OCI-LY3 (cell line): ENCODE measurements at regions not wholly inside any gene's neighbourhood (a gene's known extent, or its start where the extent isn't known, plus 50 kb on each side); places are given as distances from the start of the nearest gene placed in this dataset.

Experiments used
- H2AFZ ChIP-seq: fragments of 200-600, 300-600 bp; shearing (Covaris generic); 2 replicates; pipeline ENCODE4 v1.6.0; 2014; ENCODE audit warnings: antibody characterized with exemption, low read depth, low read length
- H3K27ac ChIP-seq: fragments of 200-600, 300-600 bp; sonication (generic); 2 replicates; pipeline ENCODE4 v1.5.1; 2014; ENCODE audit warnings: mild to moderate bottlenecking, low read length, moderate library complexity, mixed read lengths
- H3K27me3 ChIP-seq: fragments of 200-600, 300-600 bp; sonication (generic); 2 replicates; pipeline ENCODE4 v1.6.1; 2014; ENCODE audit warnings: low read depth, low read length, mixed read lengths
- H3K36me3 ChIP-seq: fragments of 200-600, 300-600 bp; sonication (generic); replicated peaks from 2 replicates; pipeline ENCODE3; 2014; ENCODE audit warnings: low read depth, low read length, mixed read lengths
- H3K4me1 ChIP-seq: fragments of 300-600, 200-600 bp; sonication (generic); 2 replicates; pipeline ENCODE4 v1.6.1; 2014; ENCODE audit warnings: low read length, mixed read lengths
- H3K4me2 ChIP-seq: fragments of 200-600, 300-600 bp; sonication (generic); 2 replicates; pipeline ENCODE4 v1.6.1; 2014; ENCODE audit warnings: low read length, mixed read lengths
- H3K4me3 ChIP-seq: fragments of 300-600, 200-600 bp; sonication (generic); 2 replicates; pipeline ENCODE4 v1.5.1; 2014; ENCODE audit warnings: antibody characterized with exemption, mild to moderate bottlenecking, low read length, moderate library complexity
- H3K79me2 ChIP-seq: fragments of 300-600, 200-600 bp; shearing (Covaris generic); 2 replicates; pipeline ENCODE4 v1.6.1; 2014; ENCODE audit warnings: mild to moderate bottlenecking, low read length, mixed read lengths
- H3K9ac ChIP-seq: fragments of 300-600, 200-600 bp; shearing (Covaris generic); 2 replicates; pipeline ENCODE4 v1.6.0; 2014; ENCODE audit warnings: mild to moderate bottlenecking, low read length, moderate library complexity
- H3K9me3 ChIP-seq: fragments of 200-600, 300-600 bp; shearing (Covaris generic); 2 replicates; pipeline ENCODE4 v1.6.1; 2014; ENCODE audit warnings: low read length, mixed read lengths; ENCODE audit not compliant: insufficient read depth
- H4K20me1 ChIP-seq: fragments of 200-600, 300-600 bp; sonication (generic); 2 replicates; pipeline ENCODE4 v1.6.1; 2016; ENCODE audit warnings: low read length, mixed read lengths; ENCODE audit not compliant: insufficient read depth
- EZH2phosphoT487 ChIP-seq: fragments of 200-600 bp; shearing (Covaris generic); IDR thresholded peaks from 2 replicates; pipeline ENCODE4 v1.6.1; 2018; ENCODE audit warnings: antibody characterized with exemption, mixed run types, low read depth
- TF ChIP-seq, protein P1 (sequence below): fragments of 200-600, 300-600 bp; sonication (generic); IDR thresholded peaks from 2 replicates; pipeline ENCODE4 v1.5.1; 2014; ENCODE audit warnings: antibody characterized with exemption, low read length, low read depth

DNA sequence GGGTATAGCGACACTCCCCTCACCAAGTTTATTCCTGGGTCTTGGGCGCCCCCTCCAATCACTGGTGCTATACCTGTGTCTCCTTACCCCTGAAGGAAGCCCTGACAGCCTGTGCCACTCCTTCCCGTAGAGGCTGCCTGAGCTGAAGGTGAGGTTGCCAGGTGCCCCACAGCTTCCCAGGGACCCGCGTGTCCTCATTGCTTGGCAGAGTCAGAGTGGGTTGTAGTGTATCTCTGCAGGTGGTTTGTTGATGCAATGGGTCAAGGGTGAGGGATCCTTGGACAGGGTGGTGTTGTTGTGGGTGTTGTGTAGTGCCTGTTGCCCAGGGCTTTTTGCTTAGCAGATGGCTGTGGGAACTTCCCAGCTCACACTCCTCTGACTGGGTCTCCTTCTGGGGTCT lies 438.7 kb upstream of the FSIP2 start:
- Histone ChIP-seq H3K4me3 (no peak overlapping the region), H2AFZ (no peak overlapping the region), H3K4me2 (no peak overlapping the region), H3K36me3 (no peaks in the 10 kb centered on the region), H3K79me2 (no peaks in the 10 kb centered on the region), H3K9me3 (no peaks in the 10 kb centered on the region), H3K27ac (no peak overlapping the region), H3K9ac (no peak overlapping the region), H4K20me1 (no peaks in the 10 kb centered on the region), H3K27me3 (no peaks in the 10 kb centered on the region), H3K4me1 (no peaks in the 10 kb centered on the region)
- no peak for TF ChIP-seq EZH2phosphoT487
- TF ChIP-seq, protein P1, sequence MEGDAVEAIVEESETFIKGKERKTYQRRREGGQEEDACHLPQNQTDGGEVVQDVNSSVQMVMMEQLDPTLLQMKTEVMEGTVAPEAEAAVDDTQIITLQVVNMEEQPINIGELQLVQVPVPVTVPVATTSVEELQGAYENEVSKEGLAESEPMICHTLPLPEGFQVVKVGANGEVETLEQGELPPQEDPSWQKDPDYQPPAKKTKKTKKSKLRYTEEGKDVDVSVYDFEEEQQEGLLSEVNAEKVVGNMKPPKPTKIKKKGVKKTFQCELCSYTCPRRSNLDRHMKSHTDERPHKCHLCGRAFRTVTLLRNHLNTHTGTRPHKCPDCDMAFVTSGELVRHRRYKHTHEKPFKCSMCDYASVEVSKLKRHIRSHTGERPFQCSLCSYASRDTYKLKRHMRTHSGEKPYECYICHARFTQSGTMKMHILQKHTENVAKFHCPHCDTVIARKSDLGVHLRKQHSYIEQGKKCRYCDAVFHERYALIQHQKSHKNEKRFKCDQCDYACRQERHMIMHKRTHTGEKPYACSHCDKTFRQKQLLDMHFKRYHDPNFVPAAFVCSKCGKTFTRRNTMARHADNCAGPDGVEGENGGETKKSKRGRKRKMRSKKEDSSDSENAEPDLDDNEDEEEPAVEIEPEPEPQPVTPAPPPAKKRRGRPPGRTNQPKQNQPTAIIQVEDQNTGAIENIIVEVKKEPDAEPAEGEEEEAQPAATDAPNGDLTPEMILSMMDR, result no peak

DNA sequence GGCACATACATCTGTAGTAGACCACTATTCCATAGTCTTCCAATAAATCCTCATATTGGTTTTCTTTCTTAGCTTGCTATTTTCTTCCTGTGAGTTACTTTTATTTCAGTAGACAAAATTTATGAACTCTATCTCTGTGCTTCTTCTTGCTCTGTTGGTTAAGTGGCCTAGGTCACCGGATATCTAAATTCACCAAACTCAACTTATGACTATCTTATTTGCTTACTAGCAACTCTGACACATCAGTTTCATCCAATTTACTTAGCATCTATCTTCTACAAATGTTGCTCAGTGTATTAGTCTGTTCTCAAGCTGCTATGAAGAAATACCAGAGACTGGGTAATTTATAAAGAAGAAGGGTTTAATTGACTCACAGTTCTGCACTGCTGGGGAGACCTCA lies 432.5 kb upstream of the FSIP2 start:
- Histone ChIP-seq H3K27me3 (no peaks in the 10 kb centered on the region), H3K27ac (no peak overlapping the region), H3K4me3 (no peak overlapping the region), H3K36me3 (no peaks in the 10 kb centered on the region), H2AFZ (no peak overlapping the region), H3K4me2 (no peak overlapping the region), H3K79me2 (no peaks in the 10 kb centered on the region), H3K4me1 (0 out of 2 replicates have a peak, but pooled peaks cover 3% of the 10 kb centered on the region), H3K9me3 (no peaks in the 10 kb centered on the region), H3K9ac (no peak overlapping the region), H4K20me1 (no peaks in the 10 kb centered on the region)
- TF ChIP-seq, protein P1, result no peak
- no peak for TF ChIP-seq EZH2phosphoT487

DNA sequence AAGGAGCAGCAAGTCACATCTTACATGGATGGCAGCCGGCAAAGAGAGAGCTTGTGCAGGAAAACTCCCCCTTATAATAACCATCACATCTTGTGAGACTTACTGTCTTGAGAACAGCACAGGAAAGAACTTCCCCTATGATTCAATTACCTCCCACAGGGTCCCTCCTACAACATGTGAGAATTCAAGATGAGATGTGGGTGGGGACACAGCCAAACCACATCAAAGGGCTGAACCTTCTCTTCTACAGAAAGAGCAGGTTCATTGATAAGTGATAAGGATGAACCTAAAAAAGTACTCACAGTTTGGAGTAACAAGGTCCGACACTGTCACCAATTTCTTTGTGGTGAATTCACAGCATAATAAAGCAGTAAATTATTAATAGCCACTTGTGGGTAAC lies 422.2 kb upstream of the FSIP2 start:
- H2AFZ ChIP-seq, result no peak overlapping the region
- no peaks in the 10 kb centered on the region for H3K27me3 ChIP-seq
- H3K4me1 ChIP-seq, result no peaks in the 10 kb centered on the region
- no peaks in the 10 kb centered on the region for H4K20me1 ChIP-seq
- H3K4me3 ChIP-seq, result no peak overlapping the region
- no peak overlapping the region for H3K4me2 ChIP-seq
- no peak overlapping the region for H3K9ac ChIP-seq
- no peaks in the 10 kb centered on the region for H3K79me2 ChIP-seq
- no peak for TF ChIP-seq EZH2phosphoT487
- TF ChIP-seq, protein P1, result no peak
- no peaks in the 10 kb centered on the region for H3K9me3 ChIP-seq
- no peaks in the 10 kb centered on the region for H3K36me3 ChIP-seq
- H3K27ac ChIP-seq, result no peak overlapping the region

DNA sequence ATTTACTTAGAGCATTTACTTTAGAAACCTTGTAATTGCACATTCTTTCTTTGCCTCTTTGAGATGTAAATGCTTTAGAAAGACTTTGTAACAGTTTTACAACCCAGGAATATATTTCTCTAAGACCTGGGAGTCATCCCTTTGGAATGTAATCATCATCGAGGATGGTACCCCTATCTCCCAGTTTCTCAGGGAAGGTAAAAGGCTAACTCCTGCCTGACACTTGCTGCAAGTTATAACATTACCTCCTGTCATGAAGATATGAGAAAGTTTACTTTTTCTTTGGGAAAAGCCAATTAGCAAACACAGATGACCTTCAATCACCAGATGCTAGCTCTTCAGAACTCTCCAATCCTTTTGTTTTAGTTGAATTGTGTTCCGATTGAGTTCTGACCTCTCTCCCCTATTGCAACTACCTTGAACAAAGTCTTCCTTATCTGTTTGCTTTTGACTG lies 420.3 kb upstream of the FSIP2 start:
- H3K36me3 ChIP-seq, result no peaks in the 10 kb centered on the region
- H3K4me2 ChIP-seq, result no peak overlapping the region
- H3K79me2 ChIP-seq, result no peaks in the 10 kb centered on the region
- no peaks in the 10 kb centered on the region for H3K4me1 ChIP-seq
- H4K20me1 ChIP-seq, result no peaks in the 10 kb centered on the region
- no peak overlapping the region for H2AFZ ChIP-seq
- no peaks in the 10 kb centered on the region for H3K9me3 ChIP-seq
- H3K9ac ChIP-seq, result no peak overlapping the region
- H3K27ac ChIP-seq, result no peak overlapping the region
- no peaks in the 10 kb centered on the region for H3K27me3 ChIP-seq
- no peak overlapping the region for H3K4me3 ChIP-seq
- TF ChIP-seq EZH2phosphoT487, result no peak
- TF ChIP-seq, protein P1, result no peak
